A673 (cell line): ENCODE measurements at regions not wholly inside any gene's neighbourhood (a gene's known extent, or its start where the extent isn't known, plus 50 kb on each side); places are given as distances from the start of the nearest gene placed in this dataset.

ENCODE experiments used
- CTCF ChIP-seq: fragments of 300-800, 200-600 bp; sonication (generic); conservative IDR thresholded peaks from 2 replicates; pipeline ENCODE4 v1.5.1; 2017; ENCODE audit warnings: low read depth, mild to moderate bottlenecking, antibody characterized with exemption, low read length, moderate library complexity, mixed read lengths
- EZH2 ChIP-seq: fragments of 200-600 bp; sonication (generic); IDR thresholded peaks from 2 replicates; pipeline ENCODE4 v1.6.1; 2017; ENCODE audit warnings: borderline replicate concordance, low read depth, mild to moderate bottlenecking, mixed read lengths, antibody characterized with exemption, low read length; ENCODE audit not compliant: poor library complexity, severe bottlenecking

GRCh38 chr10:106189292-106189691, 975.2 kb downstream of the SORCS1 start:
- TF ChIP-seq EZH2 (no peak), CTCF (peak; percentile 84)
